Neural cell (in vitro differentiated cells): ENCODE measurements at regions not wholly inside any gene's neighbourhood (a gene's known extent, or its start where the extent isn't known, plus 50 kb on each side); places are given as distances from the start of the nearest gene placed in this dataset.

Experiments
- H2AFZ ChIP-seq: fragments of 200-600, 300-800 bp; sonication (generic), shearing (Covaris generic); 2 replicates; pipeline ENCODE4 v1.6.0; 2014; ENCODE audit warnings: low read depth, mild to moderate bottlenecking, antibody characterized with exemption, low read length, moderate library complexity
- H3F3A ChIP-seq: fragments of 200-600 bp; shearing (Covaris generic); 2 replicates; pipeline ENCODE4 v1.6.1; 2016; ENCODE audit warnings: mild to moderate bottlenecking, moderate library complexity, mixed read lengths, antibody characterized with exemption, low read length; ENCODE audit not compliant: insufficient read depth, poor library complexity, severe bottlenecking
- H3K27ac ChIP-seq: fragments of 200-600, 300-800 bp; sonication (generic), shearing (Covaris generic); 2 replicates; pipeline ENCODE4 v1.5.1; 2014; ENCODE audit warnings: mild to moderate bottlenecking, low read length, moderate library complexity
- H3K27me3 ChIP-seq: fragments of 300-800, 200-600 bp; sonication (generic), shearing (Covaris generic); 2 replicates; pipeline ENCODE4 v1.6.0; 2014; ENCODE audit warnings: mild to moderate bottlenecking, low read depth, low read length, moderate library complexity; ENCODE audit not compliant: insufficient read depth
- H3K36me3 ChIP-seq: fragments of 300-800, 200-600 bp; sonication (generic), shearing (Covaris generic); 2 replicates; pipeline ENCODE4 v1.5.1; 2014; ENCODE audit warnings: mild to moderate bottlenecking, antibody characterized with exemption, low read length, moderate library complexity; ENCODE audit not compliant: insufficient read depth
- H3K4me2 ChIP-seq: fragments of 300-800, 200-600 bp; sonication (generic), shearing (Covaris generic); 2 replicates; pipeline ENCODE4 v1.6.0; 2014; ENCODE audit warnings: mild to moderate bottlenecking, low read length
- H3K4me3 ChIP-seq: fragments of 300-800, 200-600 bp; sonication (generic), shearing (Covaris generic); 2 replicates; pipeline ENCODE4 v1.5.1; 2014; ENCODE audit warnings: mild to moderate bottlenecking, low read length, moderate library complexity
- H3K79me2 ChIP-seq: fragments of 200-600 bp; shearing (Covaris generic); replicated peaks from 2 replicates; pipeline ENCODE4 v1.6.0; 2014; ENCODE audit warnings: mild to moderate bottlenecking, low read length, moderate library complexity; ENCODE audit not compliant: insufficient read depth
- H3K9ac ChIP-seq: fragments of 300-800, 200-600 bp; sonication (generic), shearing (Covaris generic); 2 replicates; pipeline ENCODE4 v1.6.1; 2016; ENCODE audit warnings: mild to moderate bottlenecking, low read length, mixed read lengths
- H3K9me2 ChIP-seq: fragments of 200-600 bp; shearing (Covaris generic); 2 replicates; pipeline ENCODE4 v1.6.1; 2016; ENCODE audit warnings: mild to moderate bottlenecking, low read length, mixed read lengths; ENCODE audit not compliant: insufficient read depth
- H3K9me3 ChIP-seq: fragments of 200-600, 300-800 bp; sonication (generic), shearing (Covaris generic); 2 replicates; pipeline ENCODE4 v1.6.1; 2016; ENCODE audit warnings: mild to moderate bottlenecking, mixed run types, low read length, moderate library complexity, mixed read lengths
- H4K20me1 ChIP-seq: fragments of 200-600 bp; shearing (Covaris generic); 2 replicates; pipeline ENCODE4 v1.6.1; 2016; ENCODE audit warnings: mild to moderate bottlenecking, mixed run types; ENCODE audit not compliant: insufficient read depth
- EP300 ChIP-seq: fragments of 450-650 bp; conservative IDR thresholded peaks from 2 replicates; pipeline ENCODE4 v1.6.1; 2014; ENCODE audit warnings: antibody characterized with exemption, mild to moderate bottlenecking, moderate library complexity; ENCODE audit not compliant: poor library complexity, severe bottlenecking
- EZH2 ChIP-seq: fragments of 200-600, 300-800 bp; shearing (Covaris generic), sonication (generic); IDR thresholded peaks from 2 replicates; pipeline ENCODE4 v1.6.1; 2014; ENCODE audit warnings: antibody characterized with exemption, low read length, borderline replicate concordance, mild to moderate bottlenecking; ENCODE audit not compliant: insufficient read depth, poor library complexity, severe bottlenecking
- MXI1 ChIP-seq: fragments of 450-650 bp; conservative IDR thresholded peaks from 2 replicates; pipeline ENCODE4 v1.6.1; 2014; ENCODE audit warnings: antibody characterized with exemption, mild to moderate bottlenecking; ENCODE audit not compliant: poor library complexity, severe bottlenecking
- POLR2AphosphoS5 ChIP-seq: IDR thresholded peaks from 2 replicates; pipeline ENCODE4 v1.6.1; 2012
- RAD21 ChIP-seq: fragments of 450-650 bp; conservative IDR thresholded peaks from 2 replicates; pipeline ENCODE4 v1.6.1; 2014; ENCODE audit warnings: antibody characterized with exemption, mild to moderate bottlenecking, moderate library complexity
- REST ChIP-seq: IDR thresholded peaks from 2 replicates; pipeline ENCODE4 v1.6.1; 2012; ENCODE audit warnings: borderline replicate concordance
- SMC3 ChIP-seq: fragments of 450-650 bp; conservative IDR thresholded peaks from 2 replicates; pipeline ENCODE4 v1.6.1; 2014; ENCODE audit warnings: antibody characterized with exemption, mild to moderate bottlenecking, moderate library complexity; ENCODE audit not compliant: poor library complexity
- TAF1 ChIP-seq: IDR thresholded peaks from 2 replicates; pipeline ENCODE4 v1.6.1; 2012; ENCODE audit warnings: low read depth

- no peak overlapping the region for H2AFZ ChIP-seq
- no peaks in the 10 kb centered on the region for H4K20me1 ChIP-seq
- H3K9ac ChIP-seq: peak overlapping the region; percentile 14
- H3K36me3 ChIP-seq: no peaks in the 10 kb centered on the region
- H3K4me2 ChIP-seq: no peak overlapping the region
- no peaks in the 10 kb centered on the region for H3F3A ChIP-seq
- no peaks in the 10 kb centered on the region for H3K27me3 ChIP-seq
- TF ChIP-seq EP300 (no peak), SMC3 (no peak), REST (no peak), TAF1 (no peak)
- H3K79me2 ChIP-seq: no peaks in the 10 kb centered on the region
- no peak overlapping the region for H3K27ac ChIP-seq
- H3K9me3 ChIP-seq: no peaks in the 10 kb centered on the region
- H3K4me3 ChIP-seq: no peak overlapping the region
- no peaks in the 10 kb centered on the region for H3K9me2 ChIP-seq
These were observed 109.5 kb upstream of the MBNL2 start for GRCh38 chr13:97112446-97113152.

GRCh38 chr13:97113231-97114001 is 108.7 kb upstream of the MBNL2 start:
- H3K9ac ChIP-seq: peak overlapping the region; percentile 14

More at GRCh38 chr13:97113231-97114001, 108.7 kb upstream of the MBNL2 start:
- H3K79me2 ChIP-seq: no peaks in the 10 kb centered on the region
- H3K27me3 ChIP-seq: no peaks in the 10 kb centered on the region
- no peak for TF ChIP-seq REST
- peak; percentile 83 for TF ChIP-seq POLR2AphosphoS5
- TF ChIP-seq RAD21: peak; percentile 34
- TF ChIP-seq SMC3: peak; percentile 33
- peak; percentile 75 for TF ChIP-seq EP300
- TF ChIP-seq MXI1: peak; percentile 41
- TF ChIP-seq EZH2: no peak
- no peak for TF ChIP-seq TAF1
- H4K20me1 ChIP-seq: no peaks in the 10 kb centered on the region
- H3F3A ChIP-seq: no peaks in the 10 kb centered on the region
- H2AFZ ChIP-seq: no peak overlapping the region
- no peaks in the 10 kb centered on the region for H3K9me2 ChIP-seq
- peak overlapping the region; percentile 36 for H3K27ac ChIP-seq
- no peaks in the 10 kb centered on the region for H3K36me3 ChIP-seq
- no peaks in the 10 kb centered on the region for H3K9me3 ChIP-seq
- peak overlapping the region; percentile 17 for H3K4me2 ChIP-seq
- H3K4me3 ChIP-seq: peak overlapping the region; percentile 32
